ENCODE measurements at regions not wholly inside any gene's neighbourhood (a gene's known extent, or its start where the extent isn't known, plus 50 kb on each side); places are given as distances from the start of the nearest gene placed in this dataset.

- Histone ChIP-seq H3K27ac (no peak overlapping the region), H3K4me3 (no peak overlapping the region), H3K27me3 (no peaks in the 10 kb centered on the region), H3K4me1 (no peaks in the 10 kb centered on the region), H3K36me3 (no peaks in the 10 kb centered on the region), H3K9me3 (peaks cover 5 to 8% of the 10 kb centered on the region in 2 donors)
- TF ChIP-seq POLR2A (IDR thresholded peaks at IDR 0.05) (no peak), CTCF (IDR thresholded peaks at IDR 0.05) (no peak), POLR2AphosphoS5 (IDR thresholded peaks at IDR 0.05) (no peak)
- no peak for DNase-seq (ENCODE audit: low spot score in 2 of 2)
- intact Hi-C loops (cut with DNase I; ENCODE audit: low total_unique reads) = loop anchor here (5.0 kb wide), 1 partner anchor 550 kb away; no protein-coding TSS in a partner anchor
Observed at GRCh38 chr11:41842673-41843072, 383.2 kb upstream of the LRRC4C start.

GRCh38 chr11:41845066-41845465 lies 385.6 kb upstream of the LRRC4C start:
- Histone ChIP-seq H3K27me3 (no peaks in the 10 kb centered on the region), H3K27ac (no peak overlapping the region), H3K36me3 (no peaks in the 10 kb centered on the region), H3K4me3 (no peak overlapping the region), H3K9me3 (peaks cover 5 to 8% of the 10 kb centered on the region in 2 donors), H3K4me1 (no peaks in the 10 kb centered on the region)
- DNase-seq (ENCODE audit: low spot score in 2 of 2) = no peak
- intact Hi-C loops (cut with DNase I; ENCODE audit: low total_unique reads) = no loop called here
- TF ChIP-seq CTCF (IDR thresholded peaks at IDR 0.05) = no peak
- no peak for TF ChIP-seq POLR2AphosphoS5 (IDR thresholded peaks at IDR 0.05)
- TF ChIP-seq POLR2A (IDR thresholded peaks at IDR 0.05) = no peak

- no peak overlapping the region for H3K27ac ChIP-seq
- H3K27me3 ChIP-seq = no peaks in the 10 kb centered on the region
- intact Hi-C loops (cut with DNase I; ENCODE audit: low total_unique reads) = no loop called here
Observed at GRCh38 chr11:41848349-41848748, 388.9 kb upstream of the LRRC4C start.

GRCh38 chr11:41849250-41849649 lies 389.8 kb upstream of the LRRC4C start:
- intact Hi-C loops (cut with DNase I; ENCODE audit: low total_unique reads) = no loop called here
- H3K36me3 ChIP-seq = no peaks in the 10 kb centered on the region

More at GRCh38 chr11:41848349-41848748, 388.9 kb upstream of the LRRC4C start:
- no peak for TF ChIP-seq POLR2AphosphoS5 (IDR thresholded peaks at IDR 0.05)
- no peak for TF ChIP-seq POLR2A (IDR thresholded peaks at IDR 0.05)
- no peak for TF ChIP-seq CTCF (IDR thresholded peaks at IDR 0.05)
- H3K4me3 ChIP-seq = no peak overlapping the region
- H3K4me1 ChIP-seq = no peaks in the 10 kb centered on the region
- DNase-seq (ENCODE audit: low spot score in 2 of 2) = no peak
- H3K9me3 ChIP-seq = peaks cover 0 to under 1% of the 10 kb centered on the region in 2 donors
- no peaks in the 10 kb centered on the region for H3K36me3 ChIP-seq

GRCh38 chr11:41851743-41852142 lies 392.3 kb upstream of the LRRC4C start:
- H3K36me3 ChIP-seq = no peaks in the 10 kb centered on the region
- intact Hi-C loops (cut with DNase I; ENCODE audit: low total_unique reads) = no loop called here
- DNase-seq (ENCODE audit: low spot score in 2 of 2) = no peak
- H3K4me3 ChIP-seq = no peak overlapping the region
- TF ChIP-seq CTCF (IDR thresholded peaks at IDR 0.05) = no peak
- no peak for TF ChIP-seq POLR2A (IDR thresholded peaks at IDR 0.05)
- no peak for TF ChIP-seq POLR2AphosphoS5 (IDR thresholded peaks at IDR 0.05)
- H3K9me3 ChIP-seq = no peaks in the 10 kb centered on the region
- H3K27ac ChIP-seq = no peak overlapping the region
- H3K4me1 ChIP-seq = no peaks in the 10 kb centered on the region
- H3K27me3 ChIP-seq = no peaks in the 10 kb centered on the region

More at GRCh38 chr11:41849250-41849649, 389.8 kb upstream of the LRRC4C start:
- DNase-seq (ENCODE audit: low spot score in 2 of 2) = no peak
- Histone ChIP-seq H3K4me3 (no peak overlapping the region), H3K4me1 (no peaks in the 10 kb centered on the region), H3K27ac (no peak overlapping the region), H3K9me3 (no peaks in the 10 kb centered on the region), H3K27me3 (no peaks in the 10 kb centered on the region)
- no peak for TF ChIP-seq CTCF (IDR thresholded peaks at IDR 0.05)
